ENCODE measurements at regions not wholly inside any gene's neighbourhood (a gene's known extent, or its start where the extent isn't known, plus 50 kb on each side); places are given as distances from the start of the nearest gene placed in this dataset.
"Not testable (repeated sequence)": the region's sequence is repeated elsewhere in the genome, so short reads cannot be mapped to it uniquely, and the experiment has no call there.

DNA sequence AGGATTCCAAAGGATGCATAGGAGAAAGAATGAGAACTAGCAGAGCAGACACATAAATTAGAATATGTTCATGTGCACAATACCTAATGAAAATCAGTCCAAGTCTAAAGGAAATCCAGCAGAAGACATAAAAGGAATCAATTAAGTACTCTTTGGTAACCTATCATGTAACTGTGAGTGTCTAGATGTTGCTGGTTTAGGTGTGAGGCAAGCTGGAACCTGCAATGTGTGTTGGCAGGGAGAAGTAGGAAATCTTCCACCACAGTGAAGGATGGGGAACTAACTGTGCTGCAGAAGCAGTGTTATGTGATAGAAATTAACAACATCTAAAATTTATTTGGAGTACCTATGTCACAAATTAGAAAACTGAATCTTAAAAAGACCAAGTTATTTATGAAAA lies 330.8 kb upstream of the DKK2 start:
- no peaks in the 10 kb centered on the region for H3K36me3 ChIP-seq
- DNase-seq = no peak
- H3K27me3 ChIP-seq (ENCODE audit: insufficient read depth, low read depth, severe bottlenecking) = peaks cover 32% of the 10 kb centered on the region
- H3K9me3 ChIP-seq (ENCODE audit: severe bottlenecking) = no peaks in the 10 kb centered on the region
- no peak overlapping the region for H3K4me3 ChIP-seq (ENCODE audit: low read depth, low read length)
- H3K27ac ChIP-seq = no peak overlapping the region
- TF ChIP-seq CTCF (IDR thresholded peaks at IDR 0.05; ENCODE audit: low read depth, low read length) = no peak

- DNase-seq = no peak
- no peaks in the 10 kb centered on the region for H3K36me3 ChIP-seq
- no peaks in the 10 kb centered on the region for H3K9me3 ChIP-seq (ENCODE audit: severe bottlenecking)
- no peak overlapping the region for H3K27ac ChIP-seq
- TF ChIP-seq CTCF (IDR thresholded peaks at IDR 0.05; ENCODE audit: low read depth, low read length) = no peak
- peaks cover 32% of the 10 kb centered on the region for H3K27me3 ChIP-seq (ENCODE audit: insufficient read depth, low read depth, severe bottlenecking)
- H3K4me3 ChIP-seq (ENCODE audit: low read depth, low read length) = no peak overlapping the region
Measured at GRCh38 chr4:107366016-107366735, 330.1 kb upstream of the DKK2 start.

GRCh38 chr4:107363125-107363524 lies 327.0 kb upstream of the DKK2 start:
- H3K27ac ChIP-seq = no peak overlapping the region
- no peaks in the 10 kb centered on the region for H3K9me3 ChIP-seq (ENCODE audit: severe bottlenecking)
- DNase-seq = no peak
- peaks cover 32% of the 10 kb centered on the region for H3K27me3 ChIP-seq (ENCODE audit: insufficient read depth, low read depth, severe bottlenecking)
- TF ChIP-seq CTCF (IDR thresholded peaks at IDR 0.05; ENCODE audit: low read depth, low read length) = no peak
- H3K36me3 ChIP-seq = no peaks in the 10 kb centered on the region
- H3K4me3 ChIP-seq (ENCODE audit: low read depth, low read length) = no peak overlapping the region

DNA sequence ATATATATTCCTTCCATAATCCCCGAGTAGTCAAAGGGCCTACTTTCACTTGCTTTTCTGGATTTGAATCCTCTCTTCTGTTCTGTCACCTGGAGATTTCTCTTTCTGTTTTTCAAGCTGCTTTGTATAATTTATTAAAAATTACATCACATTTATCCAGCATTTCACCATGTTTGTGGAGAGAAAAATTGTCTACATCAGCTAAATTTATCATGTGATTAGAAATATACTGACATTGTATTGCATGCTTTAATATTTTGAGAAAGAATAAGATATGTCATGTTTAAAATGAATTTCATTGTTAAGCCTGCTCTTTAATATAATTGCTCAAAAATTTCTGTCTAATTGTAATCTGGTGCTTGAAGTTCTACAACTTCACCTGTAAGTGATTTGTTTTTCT lies 323.1 kb upstream of the DKK2 start:
- no peaks in the 10 kb centered on the region for H3K27me3 ChIP-seq (ENCODE audit: insufficient read depth, low read depth, severe bottlenecking)
- no peak for DNase-seq
- H3K4me3 ChIP-seq (ENCODE audit: low read depth, low read length) = no peak overlapping the region
- no peak overlapping the region for H3K27ac ChIP-seq
- no peaks in the 10 kb centered on the region for H3K36me3 ChIP-seq
- peaks cover 2% of the 10 kb centered on the region for H3K9me3 ChIP-seq (ENCODE audit: severe bottlenecking)
- TF ChIP-seq CTCF (IDR thresholded peaks at IDR 0.05; ENCODE audit: low read depth, low read length) = no peak

- H3K36me3 ChIP-seq; H3K27me3 ChIP-seq (ENCODE audit: insufficient read depth, low read depth, severe bottlenecking); H3K27ac ChIP-seq; H3K4me3 ChIP-seq (ENCODE audit: low read depth, low read length); H3K9me3 ChIP-seq (ENCODE audit: severe bottlenecking): not testable (repeated sequence)
- peak; percentile 73 for TF ChIP-seq CTCF (IDR thresholded peaks at IDR 0.05; ENCODE audit: low read depth, low read length)
- DNase-seq = peak; percentile 76
Measured at GRCh38 chr4:107354304-107354703, 318.2 kb upstream of the DKK2 start.

GRCh38 chr4:107351196-107351595 lies 315.1 kb upstream of the DKK2 start:
- H3K4me3 ChIP-seq (ENCODE audit: low read depth, low read length) = no peak overlapping the region

More at GRCh38 chr4:107351196-107351595, 315.1 kb upstream of the DKK2 start:
- Histone ChIP-seq H3K36me3 (no peaks in the 10 kb centered on the region), H3K9me3 (ENCODE audit: severe bottlenecking) (peaks cover 8% of the 10 kb centered on the region), H3K27me3 (ENCODE audit: insufficient read depth, low read depth, severe bottlenecking) (no peaks in the 10 kb centered on the region), H3K27ac (no peak overlapping the region)
- DNase-seq = no peak
- TF ChIP-seq CTCF (IDR thresholded peaks at IDR 0.05; ENCODE audit: low read depth, low read length) = no peak
